HUDEP-2 (cell line): ENCODE measurements at regions not wholly inside any gene's neighbourhood (a gene's known extent, or its start where the extent isn't known, plus 50 kb on each side); places are given as distances from the start of the nearest gene placed in this dataset.
"Not testable (repeated sequence)": the region's sequence is repeated elsewhere in the genome, so short reads cannot be mapped to it uniquely, and the experiment has no call there.

Experiments used
- DNase-seq, 76 experiments: peaks; one replicate each; lab custom pipeline; 2025; ENCODE audit not compliant: unreplicated experiment in 76 of 76; lab: John Stamatoyannopoulos, UW

DNA sequence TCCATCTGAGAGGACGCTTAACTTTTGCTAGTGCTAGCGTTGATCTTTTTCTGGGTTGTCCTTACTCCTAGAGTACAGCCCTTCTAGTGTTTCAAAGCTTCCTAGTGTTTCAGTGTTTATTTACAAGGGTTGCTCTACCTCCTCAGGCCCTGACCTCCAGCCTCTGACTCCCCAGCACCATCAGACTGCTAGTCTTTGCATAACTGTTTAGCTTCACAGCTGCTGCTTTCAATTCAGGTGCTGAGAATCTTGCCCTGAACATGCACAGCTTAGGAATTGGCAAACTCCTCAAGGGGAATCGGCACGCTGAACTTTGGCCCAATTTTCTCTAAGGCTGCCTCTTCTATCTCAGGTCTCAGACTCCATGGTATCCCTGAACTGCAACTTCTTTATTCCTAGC lies 52.9 kb downstream of the OR52B4 start:
- not testable (repeated sequence) for DNase-seq

DNA sequence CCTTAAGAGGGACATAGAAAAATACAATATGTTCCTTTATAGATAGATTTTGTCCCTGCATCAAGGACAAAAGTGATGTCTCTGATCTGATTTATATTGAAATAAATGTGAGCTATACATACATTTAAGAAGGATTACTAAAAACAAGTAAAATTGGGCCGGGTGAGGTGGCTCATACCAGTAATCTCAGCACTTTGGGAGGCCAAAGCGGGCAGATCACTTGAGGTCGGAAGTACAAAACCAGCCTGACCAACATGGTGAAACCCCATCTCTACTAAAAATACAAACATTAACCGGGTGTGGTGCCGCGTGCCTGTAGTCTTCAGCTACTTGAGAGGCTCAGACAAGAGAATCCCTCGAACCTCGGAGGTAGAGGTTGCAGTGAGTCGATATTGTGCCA lies 91.0 kb downstream of the OR52B4 start:
- not testable (repeated sequence) for DNase-seq

DNA sequence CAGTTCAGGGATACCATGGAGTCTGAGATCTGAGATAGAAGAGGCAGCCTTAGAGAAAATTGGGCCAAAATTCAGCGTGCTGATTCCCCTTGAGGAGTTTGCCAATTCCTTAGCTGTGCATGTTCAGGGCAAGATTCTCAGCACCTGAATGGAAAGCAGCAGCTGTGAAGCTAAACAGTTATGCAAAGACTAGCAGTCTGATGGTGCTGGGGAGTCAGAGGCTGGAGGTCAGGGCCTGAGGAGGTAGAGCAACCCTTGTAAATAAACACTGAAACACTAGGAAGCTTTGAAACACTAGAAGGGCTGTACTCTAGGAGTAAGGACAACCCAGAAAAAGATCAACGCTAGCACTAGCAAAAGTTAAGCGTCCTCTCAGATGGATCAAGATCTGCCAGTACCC lies 117.1 kb downstream of the OR52B4 start:
- DNase-seq, result not testable (repeated sequence)

- not testable (repeated sequence) for DNase-seq
Observed at GRCh38 chr11:4249475-4249874, 118.7 kb downstream of the OR52B4 start.

DNA sequence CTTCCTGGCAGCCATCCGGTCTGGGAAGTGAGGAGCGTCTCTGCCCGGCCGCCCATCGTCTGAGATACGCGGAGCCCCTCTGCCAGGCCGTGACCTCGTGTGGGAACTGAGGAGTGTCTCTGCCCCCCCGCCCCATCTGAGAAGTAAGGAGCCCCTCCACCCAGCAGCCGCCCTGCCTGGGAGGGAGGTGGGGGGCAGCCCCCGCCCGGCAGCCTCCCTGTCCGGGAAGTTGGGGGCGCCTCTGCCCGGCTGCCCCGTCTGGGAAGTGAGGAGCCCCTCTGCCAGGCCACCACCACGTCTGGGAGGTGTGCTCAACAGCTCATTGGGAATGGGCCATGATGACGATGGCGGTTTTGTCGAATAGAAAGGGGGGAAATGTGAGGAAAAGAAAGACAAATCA lies 130.4 kb downstream of the OR52B4 start:
- not testable (repeated sequence) for DNase-seq

DNA sequence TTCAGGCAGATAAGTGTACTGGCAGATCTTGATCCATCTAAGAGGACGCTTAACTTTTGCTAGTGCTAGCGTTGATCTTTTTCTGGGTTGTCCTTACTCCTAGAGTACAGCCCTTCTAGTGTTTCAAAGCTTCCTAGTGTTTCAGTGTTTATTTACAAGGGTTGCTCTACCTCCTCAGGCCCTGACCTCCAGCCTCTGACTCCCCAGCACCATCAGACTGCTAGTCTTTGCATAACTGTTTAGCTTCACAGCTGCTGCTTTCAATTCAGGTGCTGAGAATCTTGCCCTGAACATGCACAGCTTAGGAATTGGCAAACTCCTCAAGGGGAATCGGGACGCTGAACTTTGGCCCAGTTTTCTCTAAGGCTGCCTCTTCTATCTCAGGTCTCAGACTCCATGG lies 124.3 kb downstream of the RRM1 start:
- not testable (repeated sequence) for DNase-seq

DNA sequence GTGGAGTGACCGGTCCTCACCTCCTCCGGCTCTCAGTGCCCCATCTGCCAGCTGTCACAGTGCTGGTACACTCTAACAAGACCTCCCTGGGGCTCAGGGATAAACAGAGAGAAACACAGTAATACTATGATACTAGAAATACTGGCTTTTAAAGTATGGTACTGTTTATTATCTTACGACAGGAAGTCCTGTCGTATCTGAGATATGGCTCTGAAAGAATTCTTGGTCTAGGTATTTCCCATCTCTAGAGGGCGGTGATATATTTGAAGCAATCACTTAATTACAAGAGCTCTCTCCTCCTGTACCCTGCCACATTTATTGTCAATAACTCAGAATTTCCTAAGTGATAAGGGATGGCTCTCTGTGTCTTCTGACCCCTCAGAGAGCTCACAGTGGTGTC lies 119.1 kb downstream of the RRM1 start:
- no peak for DNase-seq

DNA sequence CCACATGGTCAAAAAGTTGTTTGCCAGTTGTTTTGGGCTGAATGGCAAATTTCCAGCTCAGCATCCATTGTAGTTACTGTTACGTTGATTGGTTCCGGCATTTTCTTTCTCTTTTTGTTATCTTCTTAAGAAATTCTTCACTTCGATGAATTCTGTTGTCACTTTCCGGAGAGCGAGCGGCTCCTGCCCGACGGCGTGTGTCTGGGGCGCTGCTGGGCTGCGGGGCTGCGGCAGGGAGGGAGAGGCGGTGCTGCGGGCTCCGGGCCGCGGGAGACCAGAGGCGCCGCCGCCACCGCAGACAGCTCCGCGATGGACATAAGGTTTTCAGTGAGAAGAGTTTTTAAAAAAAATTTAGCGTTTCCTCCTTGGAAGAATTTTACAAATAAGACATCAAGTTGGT lies 117.4 kb downstream of the RRM1 start:
- no peak for DNase-seq

GRCh38 chr11:4203603-4204360 lies 109.2 kb downstream of the RRM1 start:
- DNase-seq, result peak in 6 of 76 experiments; percentile 2 to 19 (median 12)

DNA sequence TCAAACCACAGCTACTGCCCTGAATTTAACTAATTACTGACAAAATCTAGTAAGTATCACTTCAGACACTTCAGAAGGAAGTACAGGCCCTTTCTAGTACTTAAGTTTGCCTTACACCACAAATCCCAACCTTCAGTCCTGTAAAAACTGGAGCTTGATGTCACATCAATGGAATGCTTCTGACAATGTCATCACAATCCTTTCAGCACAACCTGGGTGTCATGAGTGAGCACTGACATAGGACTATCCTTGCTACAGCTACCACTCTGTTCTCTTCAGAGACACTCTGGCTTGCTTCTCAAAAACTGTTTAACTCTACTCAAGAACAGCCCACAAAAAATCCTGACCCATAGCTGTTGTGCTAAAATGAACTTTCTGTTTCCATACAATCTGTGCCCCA lies 108.2 kb downstream of the RRM1 start:
- no peak for DNase-seq

- DNase-seq, result no peak
Observed at GRCh38 chr11:4197112-4197511, 102.5 kb downstream of the RRM1 start.

GRCh38 chr11:4195909-4196308 lies 101.3 kb downstream of the RRM1 start:
- no peak for DNase-seq

DNA sequence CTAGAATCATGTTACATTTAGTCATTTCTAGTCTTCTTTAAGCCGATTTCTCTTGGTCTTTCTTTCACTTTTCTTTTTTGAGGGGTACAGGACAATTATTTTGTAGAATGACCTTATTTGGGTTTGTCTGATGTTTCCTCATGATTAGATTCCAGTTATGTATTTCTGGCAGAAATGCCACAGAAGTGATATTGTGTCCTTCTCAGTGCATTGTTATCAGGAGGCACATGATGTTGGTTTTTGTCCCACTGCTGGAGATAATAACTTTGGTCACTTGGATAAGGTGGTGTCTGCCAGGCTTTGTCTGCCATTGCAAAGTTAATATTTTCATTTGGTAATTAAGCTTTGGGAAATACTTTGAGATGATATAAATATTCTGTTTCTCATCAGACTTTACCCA lies 100.3 kb downstream of the RRM1 start:
- peak in 48 of 76 experiments; percentile 4 to 94 (median 70) for DNase-seq

DNA sequence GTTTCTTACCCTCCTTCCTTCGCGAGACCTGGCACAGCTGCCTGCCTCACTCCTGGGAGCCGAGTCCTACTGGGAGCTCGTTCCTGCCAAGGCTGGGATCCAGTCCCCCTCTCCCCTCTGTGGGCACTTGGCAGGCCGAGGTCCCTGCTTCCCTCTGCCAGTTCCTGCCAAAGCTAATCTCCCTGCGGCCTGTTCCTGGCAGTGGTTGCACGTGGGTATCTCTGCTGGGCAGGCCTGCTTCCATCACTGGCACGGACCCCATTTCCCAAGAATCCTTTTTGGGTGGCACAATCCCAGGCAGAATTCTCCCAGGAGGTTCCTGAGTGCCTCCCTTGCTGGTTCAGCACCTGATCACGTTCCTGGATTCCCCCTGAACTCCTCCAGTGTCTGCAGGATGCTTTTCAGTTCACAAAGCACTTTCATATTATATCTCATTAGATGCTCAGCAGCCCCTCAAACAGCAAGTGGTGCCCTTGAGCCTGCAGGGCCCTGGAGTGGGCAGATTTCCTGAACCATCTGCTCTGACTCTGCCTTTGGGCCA lies 96.5 kb downstream of the RRM1 start:
- DNase-seq, result no peak

GRCh38 chr11:4190519-4190918 lies 95.9 kb downstream of the RRM1 start:
- DNase-seq, result no peak

- no peak for DNase-seq
Observed at GRCh38 chr11:4190098-4190497, 95.5 kb downstream of the RRM1 start.
